HG02623 (cell line): ENCODE measurements at regions not wholly inside any gene's neighbourhood (a gene's known extent, or its start where the extent isn't known, plus 50 kb on each side); places are given as distances from the start of the nearest gene placed in this dataset.
"Not testable (repeated sequence)": the region's sequence is repeated elsewhere in the genome, so short reads cannot be mapped to it uniquely, and the experiment has no call there.

Source experiments
- ATAC-seq: cut with Tn5 transposase; IDR thresholded peaks from one replicate; pipeline ENCODE4 v1.9.1; 2021; ENCODE audit warnings: moderate library complexity; ENCODE audit not compliant: unreplicated experiment

GRCh38 chr2:58770846-58771245 is 529.7 kb upstream of the FANCL start:
- ATAC-seq: no peak

DNA sequence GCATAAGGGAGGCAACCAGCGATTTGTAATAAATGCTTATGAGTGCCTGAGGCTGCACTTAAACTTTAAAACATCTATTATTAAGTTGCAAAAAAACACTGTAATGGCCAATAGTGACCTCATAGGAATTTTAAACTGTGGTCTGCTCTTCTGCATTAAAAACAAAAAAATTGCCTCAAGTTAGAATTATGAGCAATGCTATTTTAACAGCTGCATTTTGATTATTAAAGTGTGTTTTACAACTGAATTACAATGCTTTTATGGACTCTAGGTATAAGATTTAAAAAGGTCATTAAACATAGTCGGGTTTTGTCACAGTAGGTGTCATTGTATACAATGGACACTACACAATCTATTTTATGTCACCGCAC is 528.7 kb upstream of the FANCL start:
- no peak for ATAC-seq

- ATAC-seq: no peak
These were observed 528.2 kb upstream of the FANCL start for GRCh38 chr2:58769111-58769863.

GRCh38 chr2:58768715-58769080 is 527.6 kb upstream of the FANCL start:
- no peak for ATAC-seq

- ATAC-seq: no peak
These were observed 526.9 kb upstream of the FANCL start for GRCh38 chr2:58767828-58768714.

DNA sequence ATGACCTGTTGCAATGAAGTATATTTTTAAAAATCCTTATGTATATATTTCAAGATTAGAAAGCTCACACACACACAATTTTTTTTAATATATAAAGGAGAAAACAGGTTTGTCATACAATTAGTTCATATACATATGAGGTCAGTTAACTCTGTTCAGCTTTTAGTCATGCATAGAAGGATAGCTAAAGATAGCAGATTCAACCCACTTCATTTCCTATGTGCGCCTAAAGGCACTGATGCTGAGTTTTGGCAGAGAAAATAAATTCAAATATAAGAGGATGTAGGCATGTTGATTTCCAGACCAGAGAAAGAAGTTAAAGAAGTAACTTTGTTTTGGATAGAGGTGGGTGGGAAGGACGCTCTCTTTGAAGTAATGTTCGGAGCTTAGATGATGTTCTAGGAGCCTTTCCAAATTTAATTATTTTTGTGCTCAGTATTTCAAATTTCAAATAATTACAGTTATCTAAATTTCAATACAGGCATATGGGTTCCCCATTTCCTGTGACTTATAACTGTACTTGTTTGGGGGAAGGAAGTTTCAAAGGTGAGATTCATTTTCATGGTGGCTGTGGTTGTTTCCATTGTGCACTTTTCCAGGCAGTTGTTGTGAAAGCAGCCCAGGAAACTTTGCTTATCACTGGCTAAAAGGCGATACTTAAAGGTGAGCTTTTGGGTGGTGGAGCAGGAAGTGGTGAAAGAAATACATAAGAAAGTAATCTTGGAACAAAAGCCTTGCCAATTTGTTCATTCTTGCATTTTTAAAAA is 523.4 kb upstream of the FANCL start:
- no peak for ATAC-seq

- peak; percentile 69 for ATAC-seq
These were observed 521.2 kb upstream of the FANCL start for GRCh38 chr2:58762176-58762781.

- ATAC-seq: no peak
These were observed 516.8 kb upstream of the FANCL start for GRCh38 chr2:58757971-58758370.

GRCh38 chr2:58756336-58756735 is 515.2 kb upstream of the FANCL start:
- no peak for ATAC-seq

GRCh38 chr2:58752507-58752906 is 511.4 kb upstream of the FANCL start:
- not testable (repeated sequence) for ATAC-seq

GRCh38 chr2:58751676-58752075 is 510.6 kb upstream of the FANCL start:
- ATAC-seq: not testable (repeated sequence)

GRCh38 chr2:58749041-58749440 is 507.9 kb upstream of the FANCL start:
- ATAC-seq: no peak

GRCh38 chr2:58745334-58745733 is 504.2 kb upstream of the FANCL start:
- ATAC-seq: not testable (repeated sequence)

DNA sequence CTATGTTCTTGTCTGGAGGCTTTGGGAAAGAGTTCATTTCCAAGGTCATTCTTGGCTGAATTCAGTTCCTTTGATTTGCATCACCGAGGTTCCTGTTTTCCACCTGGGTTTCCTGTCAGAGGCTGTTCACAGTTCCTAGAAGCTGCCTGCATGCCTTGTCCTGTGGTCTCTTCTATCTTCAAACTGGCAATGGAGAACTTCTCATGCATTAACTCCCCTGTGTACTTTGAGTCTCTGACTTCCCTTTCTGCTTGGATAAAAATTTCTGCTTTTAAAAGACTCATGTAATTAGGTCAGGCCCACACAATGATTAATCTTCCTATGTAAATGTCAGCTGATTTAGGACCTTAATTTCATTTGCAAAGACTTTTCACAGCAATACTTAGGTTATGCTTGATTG is 499.3 kb upstream of the FANCL start:
- no peak for ATAC-seq

- ATAC-seq: no peak
These were observed 497.9 kb upstream of the FANCL start for GRCh38 chr2:58739033-58739432.

GRCh38 chr2:58734365-58734764 is 493.2 kb upstream of the FANCL start:
- ATAC-seq: no peak

DNA sequence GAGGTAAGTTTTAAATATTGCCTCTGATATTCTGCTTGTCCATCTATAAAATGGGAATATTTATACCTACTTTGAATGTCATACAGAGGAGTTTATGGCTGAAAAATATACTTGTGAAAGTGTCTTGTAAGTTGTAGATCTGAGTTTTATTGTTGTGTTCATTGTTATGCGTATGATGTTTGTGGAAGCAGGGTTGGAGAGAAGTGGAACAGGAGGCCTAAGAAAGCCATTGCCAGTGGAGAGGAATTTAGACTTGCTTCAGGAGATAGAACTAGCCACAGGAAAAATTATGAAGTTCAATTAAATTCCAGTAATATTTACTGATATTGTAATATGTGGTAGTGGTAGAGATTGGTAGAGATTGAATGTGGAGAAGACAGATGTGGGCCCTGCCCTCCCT is 491.9 kb upstream of the FANCL start:
- ATAC-seq: no peak

DNA sequence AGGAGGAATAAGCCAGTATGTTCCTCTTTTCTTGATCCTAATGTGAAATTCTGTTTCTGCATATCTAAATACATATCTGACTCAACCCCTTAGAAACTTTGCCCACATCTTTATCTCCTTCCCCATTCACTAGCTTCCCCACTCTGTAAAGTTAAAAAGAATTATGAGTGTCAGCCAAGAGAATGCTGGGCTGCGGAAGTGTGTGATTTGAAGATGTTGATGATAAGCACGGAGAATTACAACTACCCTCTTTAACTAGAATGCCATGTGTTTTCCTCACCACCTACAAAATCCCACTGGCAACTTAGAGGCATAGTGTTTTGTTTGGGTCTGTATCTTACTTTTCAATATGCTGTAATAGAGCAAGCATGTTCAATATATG is 490.4 kb upstream of the FANCL start:
- ATAC-seq: no peak

DNA sequence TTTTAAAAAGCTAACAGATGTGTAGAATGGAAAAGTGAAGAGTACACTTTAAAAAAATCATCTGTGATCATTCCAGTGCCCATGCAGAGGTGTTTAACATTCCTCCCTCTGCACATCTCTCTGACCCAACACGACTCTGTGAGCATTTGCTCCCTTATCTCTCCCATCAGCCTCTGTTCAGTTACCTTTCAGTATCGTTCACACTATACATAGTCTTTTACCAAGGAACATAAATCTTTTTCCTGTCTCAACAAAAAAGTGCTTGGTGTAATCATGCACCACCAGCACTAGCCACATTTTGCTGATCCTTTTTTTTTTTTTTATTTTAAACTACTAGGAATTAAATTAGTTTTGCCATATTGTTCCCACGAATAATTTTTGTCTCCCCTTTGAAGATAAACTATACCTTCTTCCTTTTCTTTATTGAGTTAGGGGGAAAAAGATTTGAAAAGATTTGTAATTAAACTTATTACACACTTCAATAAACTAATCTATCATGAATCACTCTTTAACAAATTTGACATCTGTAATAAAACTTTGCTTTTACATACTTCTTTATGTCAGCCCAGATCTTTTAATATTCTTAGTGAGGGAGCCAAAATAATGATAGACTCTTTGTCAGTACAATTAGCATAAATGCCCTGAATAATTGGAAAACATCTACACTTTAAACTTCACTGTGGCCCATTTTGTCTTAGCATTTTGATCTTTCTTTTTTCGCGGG is 489.8 kb upstream of the FANCL start:
- ATAC-seq: no peak

DNA sequence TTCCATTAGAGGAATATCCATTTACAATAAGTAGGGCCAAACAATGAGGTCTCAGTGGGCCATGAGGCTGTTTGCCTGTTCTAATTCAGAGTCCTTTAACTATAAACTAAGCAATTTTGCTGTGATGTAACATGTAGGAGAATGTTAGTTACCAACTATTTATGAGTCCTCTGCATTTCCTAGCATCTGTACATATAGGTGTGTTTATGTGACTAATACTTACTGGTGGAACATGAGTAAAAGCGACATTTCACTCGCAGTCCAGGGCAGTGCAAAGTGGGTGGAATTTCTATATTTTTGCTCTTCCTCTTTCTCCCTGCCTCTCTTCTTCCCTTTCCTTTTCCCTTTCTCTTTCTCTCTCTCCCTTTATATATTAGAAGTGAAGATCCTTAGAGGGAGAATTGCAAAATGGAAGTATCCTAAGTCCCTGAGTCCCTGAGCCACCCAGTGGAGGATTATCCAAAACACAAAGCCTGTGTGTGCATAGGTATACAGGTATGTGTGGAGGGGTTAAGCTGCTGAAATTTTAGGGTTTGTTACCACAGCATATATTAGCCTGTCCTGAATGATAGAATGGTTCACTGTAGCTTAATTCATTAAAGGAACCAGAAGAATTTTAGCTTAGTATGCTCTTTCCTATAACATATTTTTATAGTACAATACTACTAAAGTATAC is 487.0 kb upstream of the FANCL start:
- ATAC-seq: no peak
